Endodermal cell (in vitro differentiated cells): ENCODE measurements at regions not wholly inside any gene's neighbourhood (a gene's known extent, or its start where the extent isn't known, plus 50 kb on each side); places are given as distances from the start of the nearest gene placed in this dataset.

Experiments used
- DNase-seq: peaks from one replicate; pipeline ENCODE4 v3.0.0-alpha.2; 2017
- H3K27ac ChIP-seq: 2 replicates; pipeline ENCODE4 v1.5.1; 2013; ENCODE audit warnings: mild to moderate bottlenecking, low read depth, low read length, moderate library complexity
- H3K27me3 ChIP-seq: 2 replicates; pipeline ENCODE4 v1.6.1; 2013; ENCODE audit warnings: mild to moderate bottlenecking, low read length, moderate library complexity; ENCODE audit not compliant: insufficient read depth, control insufficient read depth, poor library complexity, severe bottlenecking
- H3K36me3 ChIP-seq: 2 replicates; pipeline ENCODE4 v1.7.0; 2013; ENCODE audit warnings: mild to moderate bottlenecking, low read length, moderate library complexity; ENCODE audit not compliant: control insufficient read depth, insufficient read depth
- H3K4me1 ChIP-seq: one replicate; pipeline ENCODE4 v1.7.0; 2013; ENCODE audit warnings: low read length; ENCODE audit not compliant: control insufficient read depth, insufficient read depth
- H3K4me3 ChIP-seq: 2 replicates; pipeline ENCODE4 v1.5.1; 2013; ENCODE audit warnings: mild to moderate bottlenecking, low read length, moderate library complexity
- H3K9ac ChIP-seq: 2 replicates; pipeline ENCODE4 v1.6.1; 2013; ENCODE audit warnings: mild to moderate bottlenecking, low read length, moderate library complexity; ENCODE audit not compliant: poor library complexity, severe bottlenecking; ENCODE audit errors: extremely low read depth
- H3K9me3 ChIP-seq: 2 replicates; pipeline ENCODE4 v1.6.1; 2013; ENCODE audit warnings: mild to moderate bottlenecking, low read length, moderate library complexity; ENCODE audit not compliant: control insufficient read depth
- H3K27ac Mint-ChIP-seq: 2 replicates; pipeline ENCODE4 v1.8.0; 2020; ENCODE audit warnings: mixed read lengths
- H3K27me3 Mint-ChIP-seq: 2 replicates; pipeline ENCODE4 v1.8.0; 2021; ENCODE audit warnings: mild to moderate bottlenecking, mixed read lengths; ENCODE audit not compliant: insufficient read depth
- H3K36me3 Mint-ChIP-seq: 2 replicates; pipeline ENCODE4 v1.8.0; 2020; ENCODE audit warnings: low read depth, mixed read lengths
- H3K4me1 Mint-ChIP-seq: 2 replicates; pipeline ENCODE4 v1.8.0; 2020; ENCODE audit warnings: mixed read lengths
- H3K4me3 Mint-ChIP-seq: 2 replicates; pipeline ENCODE4 v1.8.0; 2020; ENCODE audit warnings: mild to moderate bottlenecking, moderate library complexity, mixed read lengths
- H3K9me3 Mint-ChIP-seq: 2 replicates; pipeline ENCODE4 v1.8.0; 2020; ENCODE audit warnings: mild to moderate bottlenecking, mixed read lengths
- CTCF ChIP-seq: fragments of 200-600 bp; sonication (generic); conservative IDR thresholded peaks from 2 replicates; pipeline ENCODE4 v1.5.0; 2021; ENCODE audit warnings: antibody characterized with exemption, mild to moderate bottlenecking
- WGBS, 2 experiments: methylation state at CpG; one replicate each; pipeline versions ENCODE4 v1.1.5 to v1.1.7; 2013; ENCODE audit warnings: missing lambda C conversion rate in 2 of 2, mixed read lengths in 1 of 2; ENCODE audit not compliant: insufficient coverage in 1 of 2, insufficient read length in 1 of 2; 5-methylcytosine and 5-hydroxymethylcytosine counted together

- WGBS, 2 experiments, result 80 to 90% methylated on average over 2 to 3 of the region's 3 CpGs
- Histone ChIP-seq H3K9ac (no peak overlapping the region), H3K4me1 (no peaks in the 10 kb centered on the region), H3K27ac (no peak overlapping the region), H3K36me3 (no peaks in the 10 kb centered on the region), H3K9me3 (no peaks in the 10 kb centered on the region), H3K4me3 (no peak overlapping the region), H3K27me3 (no peaks in the 10 kb centered on the region)
- Mint-ChIP-seq H3K27ac (no peak overlapping the region), H3K36me3 (no peaks in the 10 kb centered on the region), H3K4me3 (no peak overlapping the region), H3K4me1 (no peaks in the 10 kb centered on the region), H3K27me3 (no peaks in the 10 kb centered on the region), H3K9me3 (peaks cover 41% of the 10 kb centered on the region)
- DNase-seq, result no peak
- no peak for TF ChIP-seq CTCF
Measured at GRCh38 chr7:113677811-113678210, 241.0 kb downstream of the PPP1R3A start.

GRCh38 chr7:113664867-113665266 is 253.9 kb downstream of the PPP1R3A start:
- H3K36me3 ChIP-seq, result no peaks in the 10 kb centered on the region
- no peak overlapping the region for H3K4me3 ChIP-seq
- no peak overlapping the region for H3K27ac Mint-ChIP-seq
- no peak overlapping the region for H3K27ac ChIP-seq
- 83 to 100% methylated on average over 1 of the region's 1 CpG for WGBS, 2 experiments
- peaks cover 58% of the 10 kb centered on the region for H3K9me3 Mint-ChIP-seq
- no peak overlapping the region for H3K9ac ChIP-seq
- no peak for TF ChIP-seq CTCF
- no peaks in the 10 kb centered on the region for H3K27me3 Mint-ChIP-seq
- H3K4me1 Mint-ChIP-seq, result no peaks in the 10 kb centered on the region
- no peak overlapping the region for H3K4me3 Mint-ChIP-seq
- no peak for DNase-seq
- H3K27me3 ChIP-seq, result no peaks in the 10 kb centered on the region
- H3K4me1 ChIP-seq, result no peaks in the 10 kb centered on the region
- peaks cover 35% of the 10 kb centered on the region for H3K9me3 ChIP-seq
- H3K36me3 Mint-ChIP-seq, result no peaks in the 10 kb centered on the region

- Histone ChIP-seq H3K36me3 (no peaks in the 10 kb centered on the region), H3K4me3 (no peak overlapping the region), H3K9ac (no peak overlapping the region), H3K27ac (no peak overlapping the region), H3K4me1 (no peaks in the 10 kb centered on the region), H3K9me3 (peaks cover 19% of the 10 kb centered on the region), H3K27me3 (no peaks in the 10 kb centered on the region)
- no peak for TF ChIP-seq CTCF
- no peaks in the 10 kb centered on the region for H3K36me3 Mint-ChIP-seq
- no peaks in the 10 kb centered on the region for H3K4me1 Mint-ChIP-seq
- H3K27ac Mint-ChIP-seq, result no peak overlapping the region
- no peaks in the 10 kb centered on the region for H3K27me3 Mint-ChIP-seq
- no peak overlapping the region for H3K4me3 Mint-ChIP-seq
- DNase-seq, result no peak
- H3K9me3 Mint-ChIP-seq, result peaks cover 51% of the 10 kb centered on the region
Measured at GRCh38 chr7:113659416-113659815, 259.4 kb downstream of the PPP1R3A start.
